HFF-Myc (cell line): ENCODE measurements at regions not wholly inside any gene's neighbourhood (a gene's known extent, or its start where the extent isn't known, plus 50 kb on each side); places are given as distances from the start of the nearest gene placed in this dataset.

Source experiments
- DNase-seq: peaks from one replicate; pipeline ENCODE4 v3.0.0-alpha.2; 2011; ENCODE audit warnings: low read depth; ENCODE audit errors: extremely low read depth
- H3K4me3 ChIP-seq: replicated peaks from 2 replicates; pipeline ENCODE4 v1.5.1; 2011; ENCODE audit warnings: low read depth, mild to moderate bottlenecking, control low read depth, low read length
- CTCF ChIP-seq: IDR thresholded peaks from 2 replicates; pipeline ENCODE4 v1.5.1; 2012; ENCODE audit warnings: mild to moderate bottlenecking, low read depth, low read length, control low read depth; ENCODE audit errors: missing control alignments

- H3K4me3 ChIP-seq = no peak overlapping the region
- DNase-seq = no peak
- no peak for TF ChIP-seq CTCF
Measured at GRCh38 chr4:74544655-74545361, 99.9 kb downstream of the AREG start.

- no peak for DNase-seq
- no peak for TF ChIP-seq CTCF
- no peak overlapping the region for H3K4me3 ChIP-seq
Measured at GRCh38 chr4:74545448-74545847, 100.5 kb downstream of the AREG start.

GRCh38 chr4:74546057-74546456 lies 101.1 kb downstream of the AREG start:
- no peak overlapping the region for H3K4me3 ChIP-seq
- no peak for TF ChIP-seq CTCF
- DNase-seq = no peak

GRCh38 chr4:74547042-74547441 lies 102.1 kb downstream of the AREG start:
- DNase-seq = no peak
- no peak overlapping the region for H3K4me3 ChIP-seq
- no peak for TF ChIP-seq CTCF

- DNase-seq = no peak
- no peak overlapping the region for H3K4me3 ChIP-seq
- TF ChIP-seq CTCF = no peak
Measured at GRCh38 chr4:74548561-74548960, 103.6 kb downstream of the AREG start.

- no peak for TF ChIP-seq CTCF
- H3K4me3 ChIP-seq = no peak overlapping the region
- DNase-seq = no peak
Measured at GRCh38 chr4:74549936-74550335, 105.0 kb downstream of the AREG start.

- no peak for TF ChIP-seq CTCF
- DNase-seq = peak; percentile 46
Measured at GRCh38 chr4:74555231-74555630, 110.3 kb downstream of the AREG start.

More at GRCh38 chr4:74555231-74555630, 110.3 kb downstream of the AREG start:
- no peak overlapping the region for H3K4me3 ChIP-seq
